ENCODE measurements at regions not wholly inside any gene's neighbourhood (a gene's known extent, or its start where the extent isn't known, plus 50 kb on each side); places are given as distances from the start of the nearest gene placed in this dataset.

DNA sequence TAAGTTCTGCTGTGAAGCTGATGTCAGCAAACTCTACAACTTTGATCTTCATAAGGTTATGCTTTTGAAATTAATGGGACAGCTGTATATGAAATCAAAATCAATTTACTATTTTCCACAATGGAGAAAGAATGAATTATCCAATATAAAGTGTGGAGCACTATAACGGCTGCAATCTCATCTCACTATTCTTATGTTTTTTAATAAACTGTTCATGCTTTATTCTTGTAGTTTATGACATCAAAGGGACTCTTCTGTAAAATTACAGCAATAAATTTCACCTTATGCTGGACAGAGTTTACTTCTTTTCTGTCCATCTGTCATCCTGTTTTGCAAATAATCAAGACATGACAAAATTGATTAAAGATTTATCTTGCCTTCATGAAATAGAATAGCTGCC lies 192.5 kb downstream of the TECRL start:
- no peak for TF ChIP-seq POLR2A (IDR thresholded peaks at IDR 0.05; ENCODE audit: low read depth, low read length)
- no peak for TF ChIP-seq MTA3 (IDR thresholded peaks at IDR 0.05; ENCODE audit: borderline replicate concordance, low read length)
- no peak for TF ChIP-seq YY1 (IDR thresholded peaks at IDR 0.05; ENCODE audit: low read depth, low read length)
- TF ChIP-seq, protein P1, sequence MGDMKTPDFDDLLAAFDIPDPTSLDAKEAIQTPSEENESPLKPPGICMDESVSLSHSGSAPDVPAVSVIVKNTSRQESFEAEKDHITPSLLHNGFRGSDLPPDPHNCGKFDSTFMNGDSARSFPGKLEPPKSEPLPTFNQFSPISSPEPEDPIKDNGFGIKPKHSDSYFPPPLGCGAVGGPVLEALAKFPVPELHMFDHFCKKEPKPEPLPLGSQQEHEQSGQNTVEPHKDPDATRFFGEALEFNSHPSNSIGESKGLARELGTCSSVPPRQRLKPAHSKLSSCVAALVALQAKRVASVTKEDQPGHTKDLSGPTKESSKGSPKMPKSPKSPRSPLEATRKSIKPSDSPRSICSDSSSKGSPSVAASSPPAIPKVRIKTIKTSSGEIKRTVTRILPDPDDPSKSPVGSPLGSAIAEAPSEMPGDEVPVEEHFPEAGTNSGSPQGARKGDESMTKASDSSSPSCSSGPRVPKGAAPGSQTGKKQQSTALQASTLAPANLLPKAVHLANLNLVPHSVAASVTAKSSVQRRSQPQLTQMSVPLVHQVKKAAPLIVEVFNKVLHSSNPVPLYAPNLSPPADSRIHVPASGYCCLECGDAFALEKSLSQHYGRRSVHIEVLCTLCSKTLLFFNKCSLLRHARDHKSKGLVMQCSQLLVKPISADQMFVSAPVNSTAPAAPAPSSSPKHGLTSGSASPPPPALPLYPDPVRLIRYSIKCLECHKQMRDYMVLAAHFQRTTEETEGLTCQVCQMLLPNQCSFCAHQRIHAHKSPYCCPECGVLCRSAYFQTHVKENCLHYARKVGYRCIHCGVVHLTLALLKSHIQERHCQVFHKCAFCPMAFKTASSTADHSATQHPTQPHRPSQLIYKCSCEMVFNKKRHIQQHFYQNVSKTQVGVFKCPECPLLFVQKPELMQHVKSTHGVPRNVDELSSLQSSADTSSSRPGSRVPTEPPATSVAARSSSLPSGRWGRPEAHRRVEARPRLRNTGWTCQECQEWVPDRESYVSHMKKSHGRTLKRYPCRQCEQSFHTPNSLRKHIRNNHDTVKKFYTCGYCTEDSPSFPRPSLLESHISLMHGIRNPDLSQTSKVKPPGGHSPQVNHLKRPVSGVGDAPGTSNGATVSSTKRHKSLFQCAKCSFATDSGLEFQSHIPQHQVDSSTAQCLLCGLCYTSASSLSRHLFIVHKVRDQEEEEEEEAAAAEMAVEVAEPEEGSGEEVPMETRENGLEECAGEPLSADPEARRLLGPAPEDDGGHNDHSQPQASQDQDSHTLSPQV (IDR thresholded peaks at IDR 0.05) = no peak
- TF ChIP-seq, protein P2, sequence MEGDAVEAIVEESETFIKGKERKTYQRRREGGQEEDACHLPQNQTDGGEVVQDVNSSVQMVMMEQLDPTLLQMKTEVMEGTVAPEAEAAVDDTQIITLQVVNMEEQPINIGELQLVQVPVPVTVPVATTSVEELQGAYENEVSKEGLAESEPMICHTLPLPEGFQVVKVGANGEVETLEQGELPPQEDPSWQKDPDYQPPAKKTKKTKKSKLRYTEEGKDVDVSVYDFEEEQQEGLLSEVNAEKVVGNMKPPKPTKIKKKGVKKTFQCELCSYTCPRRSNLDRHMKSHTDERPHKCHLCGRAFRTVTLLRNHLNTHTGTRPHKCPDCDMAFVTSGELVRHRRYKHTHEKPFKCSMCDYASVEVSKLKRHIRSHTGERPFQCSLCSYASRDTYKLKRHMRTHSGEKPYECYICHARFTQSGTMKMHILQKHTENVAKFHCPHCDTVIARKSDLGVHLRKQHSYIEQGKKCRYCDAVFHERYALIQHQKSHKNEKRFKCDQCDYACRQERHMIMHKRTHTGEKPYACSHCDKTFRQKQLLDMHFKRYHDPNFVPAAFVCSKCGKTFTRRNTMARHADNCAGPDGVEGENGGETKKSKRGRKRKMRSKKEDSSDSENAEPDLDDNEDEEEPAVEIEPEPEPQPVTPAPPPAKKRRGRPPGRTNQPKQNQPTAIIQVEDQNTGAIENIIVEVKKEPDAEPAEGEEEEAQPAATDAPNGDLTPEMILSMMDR (IDR thresholded peaks at IDR 0.05 in 2 of 3, conservative IDR thresholded peaks at IDR 0.05 in 1 of 3; ENCODE audit: control insufficient read depth in 2 of 3, extremely low read depth in 1 of 3, insufficient read depth in 1 of 3, low read depth in 3 of 3, low read length in 3 of 3) = no peak

Measured in GM12878 (cell line).